ENCODE measurements at regions not wholly inside any gene's neighbourhood (a gene's known extent, or its start where the extent isn't known, plus 50 kb on each side); places are given as distances from the start of the nearest gene placed in this dataset.

- peak; percentile 76 for DNase-seq
Measured at GRCh38 chr6:22886650-22887581, 317.6 kb downstream of the HDGFL1 start.

DNA sequence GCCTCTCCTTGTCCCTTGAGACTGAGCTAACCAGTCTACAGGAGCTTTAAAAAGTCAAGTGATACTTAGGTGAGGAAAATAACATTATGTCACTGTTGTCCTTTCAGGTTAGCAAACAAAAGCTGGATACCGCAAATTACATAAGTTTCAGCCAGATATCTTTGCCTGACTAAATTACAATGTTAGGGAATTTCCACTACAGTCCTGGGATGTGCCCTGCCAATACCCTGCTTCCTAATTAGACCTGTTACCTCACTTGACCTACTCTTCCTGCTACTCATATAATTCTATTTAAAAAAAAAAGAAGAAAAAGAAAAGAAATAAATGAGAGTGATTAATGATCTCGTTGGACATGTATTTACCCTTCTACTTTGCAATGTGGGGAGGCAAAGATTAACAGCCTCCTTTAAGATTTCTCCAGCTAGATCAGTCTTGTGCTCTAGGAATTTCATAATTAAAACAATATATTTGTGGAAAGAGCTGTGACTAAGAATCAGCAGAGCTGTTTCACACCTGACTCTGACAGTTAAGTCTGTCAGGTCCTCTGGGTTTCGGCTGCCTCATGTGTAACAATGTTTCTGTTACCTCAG lies 318.9 kb downstream of the HDGFL1 start:
- DNase-seq: peak; percentile 51

DNA sequence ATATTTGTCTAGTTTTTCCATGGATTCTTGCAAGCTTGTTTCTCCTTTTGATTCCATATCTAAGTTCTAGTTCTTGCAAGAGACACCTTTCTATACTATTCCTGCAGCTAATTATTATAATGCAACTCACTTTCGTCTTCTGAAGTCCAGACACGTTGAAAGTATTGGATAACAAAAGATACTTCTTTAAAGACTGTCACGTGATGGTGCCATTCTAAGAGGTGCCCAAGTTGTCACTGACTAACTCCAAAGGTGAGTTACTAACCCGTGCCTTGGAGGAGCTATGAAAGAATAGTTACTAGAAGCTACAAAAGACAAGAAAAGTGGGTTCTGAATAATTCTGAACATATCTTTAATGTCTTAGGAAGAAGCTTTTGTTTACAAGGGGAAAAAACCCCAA lies 322.6 kb downstream of the HDGFL1 start:
- DNase-seq: no peak

- peak; percentile 97 for DNase-seq
Measured at GRCh38 chr6:22892452-22892851, 323.1 kb downstream of the HDGFL1 start.

DNA sequence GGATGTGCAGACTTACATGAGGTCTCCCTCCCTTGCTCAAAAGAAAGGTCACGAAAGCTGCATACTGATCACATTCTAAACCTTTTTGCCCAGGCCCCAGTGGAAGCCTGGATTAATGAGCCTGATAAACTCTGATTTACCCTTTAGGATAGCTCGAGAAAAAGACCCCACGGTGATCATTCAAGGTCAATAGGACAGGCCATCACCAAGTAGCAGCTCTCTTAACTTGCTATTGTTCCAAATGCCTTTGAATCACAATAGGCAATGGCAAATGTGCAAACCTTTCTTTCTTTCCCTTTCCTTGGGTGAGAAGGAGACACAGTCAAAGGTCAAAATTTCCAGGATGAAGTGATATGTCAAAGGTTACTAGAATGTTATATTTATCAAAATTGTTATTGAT lies 327.3 kb downstream of the HDGFL1 start:
- DNase-seq: no peak

DNA sequence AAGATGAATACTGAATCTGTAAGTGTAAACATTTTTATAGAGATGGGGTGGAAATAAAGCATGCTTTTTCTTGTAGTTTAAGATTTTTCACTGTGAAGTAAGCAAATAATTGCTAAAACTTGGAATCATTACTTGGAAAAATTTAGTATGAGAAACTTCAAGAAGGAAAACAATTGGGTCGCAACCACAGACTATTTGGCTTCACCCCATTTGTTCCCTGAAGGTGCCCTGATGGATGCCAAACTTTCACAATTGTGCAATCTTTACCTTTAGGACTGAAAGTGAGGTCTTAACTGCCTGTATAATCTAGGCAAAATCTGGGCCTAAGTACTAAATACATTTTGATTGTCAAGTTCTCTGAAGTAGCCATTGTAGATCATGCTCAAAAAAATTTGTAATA lies 330.1 kb downstream of the HDGFL1 start:
- no peak for DNase-seq

DNA sequence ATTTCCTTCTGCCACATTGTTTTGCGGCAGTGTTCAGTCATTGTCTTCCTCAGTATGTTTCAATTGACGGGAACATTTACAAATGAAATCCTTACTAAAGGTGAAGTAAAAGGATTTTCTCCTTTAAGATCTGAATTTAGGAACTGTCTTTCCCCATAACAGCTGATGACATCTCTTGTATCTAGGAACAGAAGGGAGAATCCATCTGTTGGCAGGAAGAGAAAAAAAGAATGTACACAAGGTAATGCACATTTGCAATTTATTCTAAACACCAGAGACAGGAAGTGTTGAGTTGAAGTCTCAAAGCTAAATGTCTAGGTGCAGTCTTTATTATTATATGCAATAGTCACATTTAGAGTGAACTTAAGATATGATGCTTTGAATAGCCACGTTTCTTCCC lies 334.5 kb downstream of the HDGFL1 start:
- DNase-seq: no peak

- no peak for DNase-seq
Measured at GRCh38 chr6:22904431-22904830, 335.1 kb downstream of the HDGFL1 start.

GRCh38 chr6:22906091-22906549 lies 336.8 kb downstream of the HDGFL1 start:
- peak; percentile 50 for DNase-seq

DNA sequence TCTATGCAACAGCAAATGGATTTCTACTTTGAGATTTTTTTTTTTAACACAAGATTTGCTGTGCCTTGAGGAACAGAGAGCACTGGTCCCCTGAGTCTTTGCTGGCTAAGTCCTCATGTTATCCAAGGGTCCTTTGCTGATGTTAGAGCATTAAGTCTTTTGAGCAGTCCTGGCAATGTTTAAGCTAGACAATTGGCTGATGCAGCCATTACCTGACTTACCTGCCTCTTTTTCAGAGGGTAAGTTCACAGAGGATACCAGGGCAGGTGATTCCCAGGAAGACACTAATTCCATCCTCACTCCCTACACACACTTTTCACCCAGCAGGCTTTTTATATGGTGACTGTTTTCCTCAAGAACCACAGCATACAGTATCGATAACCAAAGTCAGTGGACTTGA lies 337.7 kb downstream of the HDGFL1 start:
- DNase-seq: no peak

DNA sequence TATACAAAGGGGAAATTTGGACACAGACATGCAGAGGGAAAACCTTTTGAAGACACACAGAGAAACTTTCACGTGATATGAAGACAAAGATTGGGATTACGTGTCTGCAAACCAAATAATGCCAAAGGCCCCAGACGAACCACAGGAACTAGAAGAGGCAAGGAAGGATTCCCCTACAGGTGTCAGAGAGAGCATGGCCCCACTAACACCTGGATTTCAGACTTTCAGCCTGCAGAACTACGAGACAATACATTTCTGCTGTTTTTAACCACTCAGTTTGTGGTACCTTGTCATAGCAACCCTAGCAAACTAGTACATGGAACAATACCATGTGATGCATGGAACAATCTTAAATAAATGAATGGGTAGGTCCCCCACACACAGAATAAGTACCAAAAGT lies 341.0 kb downstream of the HDGFL1 start:
- DNase-seq: no peak

- no peak for DNase-seq
Measured at GRCh38 chr6:22913612-22914011, 344.2 kb downstream of the HDGFL1 start.

DNA sequence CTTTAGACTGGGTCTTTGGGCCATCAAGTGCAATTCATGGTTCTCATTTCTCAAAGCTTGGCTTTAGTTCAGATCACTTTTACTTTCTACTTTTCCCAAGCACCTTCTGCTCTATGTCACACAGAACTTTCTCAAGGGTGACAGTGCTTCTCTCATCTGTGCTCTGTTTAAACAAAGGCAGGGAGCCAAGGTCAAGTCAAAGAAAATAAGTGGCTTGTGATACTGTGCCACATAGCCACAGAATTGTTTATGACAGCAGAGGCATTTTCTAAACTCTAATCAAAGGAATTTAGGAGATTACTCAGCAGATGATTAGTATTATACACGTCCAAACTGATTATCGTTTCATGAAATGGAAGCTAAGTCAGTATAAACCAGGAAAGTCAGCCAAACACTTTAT lies 348.0 kb downstream of the HDGFL1 start:
- no peak for DNase-seq

GRCh38 chr6:22921828-22922227 lies 352.5 kb downstream of the HDGFL1 start:
- DNase-seq: no peak

GRCh38 chr6:22925304-22925835 lies 356.0 kb downstream of the HDGFL1 start:
- DNase-seq: no peak

- no peak for DNase-seq
Measured at GRCh38 chr6:22925920-22926789, 356.8 kb downstream of the HDGFL1 start.

DNA sequence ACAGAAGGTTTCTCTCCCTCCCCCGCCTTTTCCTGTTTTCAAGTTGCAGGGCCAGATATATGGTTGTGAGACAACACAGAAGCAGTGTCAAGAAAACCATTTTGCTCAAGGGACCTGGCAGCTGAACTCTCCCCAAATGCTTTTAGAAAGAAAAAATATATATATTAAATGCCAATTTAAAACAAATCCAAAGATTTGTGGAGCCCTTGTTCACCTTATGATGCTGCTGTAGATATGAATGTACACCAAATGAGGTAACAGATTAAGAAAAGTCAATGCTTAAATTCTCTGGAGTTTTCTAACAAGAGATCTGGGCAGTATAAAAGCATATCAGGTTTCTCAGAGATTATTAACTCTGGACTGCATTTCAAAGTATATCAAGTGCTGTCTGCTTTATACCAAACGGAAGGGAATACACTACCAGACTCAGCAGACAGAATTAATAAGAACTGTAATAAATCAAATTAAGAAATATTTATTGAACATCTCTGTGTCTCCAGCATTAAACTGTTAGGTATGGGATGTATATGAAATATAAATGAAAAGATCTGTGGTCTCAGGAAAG lies 357.5 kb downstream of the HDGFL1 start:
- DNase-seq: no peak

- DNase-seq: no peak
Measured at GRCh38 chr6:22928775-22929174, 359.4 kb downstream of the HDGFL1 start.

DNA sequence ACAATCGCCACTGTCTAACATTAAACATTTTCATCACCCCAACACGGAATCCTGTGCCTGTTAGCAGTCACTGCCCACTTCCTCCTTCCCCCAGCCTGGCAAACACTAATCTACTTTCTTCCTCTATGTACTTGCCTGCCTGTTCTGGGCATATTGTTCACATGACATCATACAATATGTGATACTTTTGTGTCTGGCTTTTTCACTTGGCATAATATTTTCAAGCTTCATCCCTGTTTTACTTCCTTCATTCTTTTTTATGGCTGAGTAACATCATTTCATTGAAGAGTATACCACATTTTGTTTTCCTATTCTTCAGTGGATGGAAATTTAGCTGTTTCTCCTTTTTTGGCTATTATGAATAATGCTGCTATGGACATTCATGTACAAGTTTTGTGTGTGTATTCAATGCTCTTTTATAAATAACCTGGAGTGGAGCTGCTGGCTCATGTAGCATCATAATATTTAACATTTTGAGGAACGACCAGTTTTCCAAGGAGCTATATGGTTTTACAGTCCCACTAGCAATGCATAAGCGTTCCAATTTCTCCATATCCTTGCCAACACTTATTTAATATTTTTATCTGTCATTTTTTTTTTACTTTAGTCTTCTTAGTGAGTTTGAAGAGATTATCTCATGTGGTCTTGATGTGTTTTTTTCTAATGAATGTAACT lies 360.1 kb downstream of the HDGFL1 start:
- no peak for DNase-seq

GRCh38 chr6:22940581-22941290 lies 371.4 kb downstream of the HDGFL1 start:
- DNase-seq: peak; percentile 58

DNA sequence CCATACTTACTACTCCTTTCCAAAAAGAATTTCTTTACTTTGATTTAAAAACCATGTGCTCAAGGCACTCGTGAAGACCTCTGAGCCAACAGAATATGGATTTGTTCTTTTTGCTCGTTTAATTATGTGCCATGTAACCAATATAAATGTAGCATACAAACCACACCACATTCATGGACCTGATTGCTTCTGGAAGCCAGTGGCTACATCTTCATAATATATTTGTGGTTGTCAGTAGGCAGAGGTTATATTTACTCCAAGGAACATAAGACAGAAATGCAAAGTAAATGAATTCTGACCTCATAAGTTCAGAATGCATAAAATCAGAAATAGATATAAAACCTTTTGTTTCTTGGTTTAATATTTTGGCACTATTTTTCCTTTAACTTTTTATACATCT lies 373.0 kb downstream of the HDGFL1 start:
- no peak for DNase-seq
